GM21737 (cell line): ENCODE measurements at regions not wholly inside any gene's neighbourhood (a gene's known extent, or its start where the extent isn't known, plus 50 kb on each side); places are given as distances from the start of the nearest gene placed in this dataset.

Experiments
- ATAC-seq: cut with Tn5 transposase; IDR thresholded peaks from one replicate; pipeline ENCODE4 v1.9.1; 2021; ENCODE audit warnings: mild to moderate bottlenecking, moderate library complexity; ENCODE audit not compliant: unreplicated experiment

- ATAC-seq: no peak
These were observed 438.3 kb downstream of the SLC16A7 start for GRCh38 chr12:60034147-60034546.

GRCh38 chr12:60035835-60036234 is 440.0 kb downstream of the SLC16A7 start:
- ATAC-seq: no peak

- no peak for ATAC-seq
These were observed 447.0 kb downstream of the SLC16A7 start for GRCh38 chr12:60042835-60043234.

GRCh38 chr12:60043236-60043635 is 447.4 kb downstream of the SLC16A7 start:
- no peak for ATAC-seq

GRCh38 chr12:60052483-60052882 is 456.7 kb downstream of the SLC16A7 start:
- ATAC-seq: no peak

- no peak for ATAC-seq
These were observed 463.4 kb downstream of the SLC16A7 start for GRCh38 chr12:60059180-60059579.

DNA sequence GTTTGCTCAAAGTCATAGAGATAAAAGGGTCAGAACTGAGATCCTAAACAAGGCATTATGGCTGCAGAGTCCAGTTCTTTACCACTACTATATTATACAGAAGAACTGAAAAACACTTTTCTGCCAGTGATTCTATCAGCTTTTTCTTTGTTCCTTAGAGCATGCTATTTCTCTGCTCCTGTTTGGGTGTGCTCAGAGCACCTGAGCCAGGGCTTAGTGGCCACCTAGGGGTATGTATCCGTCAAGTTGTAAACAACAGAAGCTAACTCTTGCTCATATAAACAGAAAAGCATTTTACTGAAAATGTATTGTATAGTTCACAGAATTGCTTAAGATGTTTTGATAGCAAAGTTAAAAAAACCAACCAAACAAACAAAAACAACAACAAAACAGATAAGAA is 470.8 kb downstream of the SLC16A7 start:
- ATAC-seq: no peak

DNA sequence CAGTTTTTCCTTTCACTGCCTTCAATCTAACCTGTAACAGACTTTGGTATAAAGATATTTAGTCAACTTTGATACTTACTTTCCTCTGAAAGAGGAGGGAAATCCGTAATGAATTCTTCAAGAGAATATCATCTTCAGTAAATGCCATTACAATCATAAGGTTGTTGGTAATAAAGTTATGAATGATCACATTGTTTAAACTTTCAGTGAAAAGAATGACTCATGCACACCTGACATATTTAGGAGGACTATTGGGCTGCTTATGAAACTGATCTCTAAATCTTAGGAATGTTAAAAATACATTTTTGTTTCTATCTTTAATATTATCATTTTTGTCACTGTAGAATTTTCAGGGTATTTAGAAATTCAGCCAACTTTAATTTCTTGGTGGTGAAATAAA is 474.7 kb downstream of the SLC16A7 start:
- ATAC-seq: no peak

- ATAC-seq: no peak
These were observed 475.9 kb downstream of the SLC16A7 start for GRCh38 chr12:60071759-60072191.

GRCh38 chr12:60072911-60073310 is 477.1 kb downstream of the SLC16A7 start:
- ATAC-seq: no peak

GRCh38 chr12:60075091-60075490 is 479.3 kb downstream of the SLC16A7 start:
- ATAC-seq: no peak

DNA sequence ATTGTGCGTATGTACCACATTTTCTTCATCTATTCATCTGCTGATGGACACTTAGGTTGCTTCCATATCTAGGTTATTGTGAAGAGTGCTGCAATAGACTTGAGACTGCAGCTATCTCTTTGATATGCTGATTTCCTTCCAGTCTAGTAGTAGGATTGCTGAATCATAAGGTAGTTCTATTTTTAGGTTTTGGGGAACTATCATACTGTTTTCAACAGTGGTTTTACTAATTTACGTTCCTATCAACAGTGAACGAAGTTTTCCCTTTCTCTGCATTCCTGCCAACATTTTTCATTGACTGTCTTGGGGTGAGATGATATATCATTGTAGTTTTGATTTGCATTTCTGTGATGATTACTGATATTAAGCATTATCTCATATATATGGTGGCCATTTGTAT is 482.2 kb downstream of the SLC16A7 start:
- no peak for ATAC-seq

DNA sequence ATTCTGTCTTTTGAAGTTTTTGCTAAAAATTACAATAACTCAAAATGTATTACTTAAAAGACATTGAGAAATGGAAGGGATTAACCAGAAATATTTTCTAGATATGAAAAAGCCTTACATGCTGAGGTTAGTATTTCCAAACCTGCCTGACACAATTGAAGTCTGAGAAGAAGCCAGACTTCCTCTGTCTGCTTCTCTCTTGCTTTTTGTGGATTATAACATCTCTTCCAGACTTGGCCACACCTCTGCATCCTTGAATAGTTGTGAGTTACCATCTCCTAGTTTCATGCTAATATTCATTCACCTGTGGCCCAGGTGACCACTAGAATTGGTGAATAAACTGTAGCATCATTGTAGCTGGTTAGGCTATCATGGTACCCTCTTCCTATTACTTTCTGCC is 497.6 kb downstream of the SLC16A7 start:
- no peak for ATAC-seq

DNA sequence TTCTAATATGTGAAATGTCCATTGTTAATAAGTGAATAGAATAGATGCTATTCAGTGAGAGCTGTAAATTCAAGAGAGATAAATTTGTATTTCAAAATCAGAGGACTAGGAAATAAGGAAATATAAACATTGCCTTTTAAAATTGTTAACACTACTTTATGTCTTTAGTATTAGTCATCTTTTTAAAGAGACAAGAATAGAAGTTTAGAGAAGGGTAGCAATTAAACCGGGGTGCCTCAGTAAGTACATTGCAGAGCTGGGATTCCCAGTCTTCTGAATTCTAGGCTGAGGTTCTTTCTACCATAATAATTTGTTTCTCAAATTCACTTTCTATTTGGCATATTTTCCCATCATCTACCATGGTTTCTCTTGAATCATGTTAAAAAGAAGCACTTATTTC is 498.6 kb downstream of the SLC16A7 start:
- ATAC-seq: no peak

DNA sequence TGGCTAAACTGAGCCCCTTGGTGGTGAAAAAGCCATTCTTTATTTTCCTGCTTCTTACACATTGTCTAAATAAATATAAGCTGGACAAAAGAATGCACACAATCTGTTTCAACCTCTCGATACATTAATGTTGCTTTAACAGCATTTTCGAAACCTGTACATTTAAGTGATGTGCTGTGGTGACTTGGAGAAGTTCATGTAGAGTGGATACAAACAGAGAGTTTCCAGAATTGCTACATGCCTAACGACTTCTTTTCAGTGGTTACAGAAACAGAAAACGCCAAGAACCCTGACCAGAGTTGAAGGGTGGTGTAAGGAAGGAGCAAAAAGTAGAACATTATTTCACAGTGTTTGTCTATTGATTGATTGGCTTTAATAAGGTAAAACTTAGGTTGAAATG is 500.9 kb downstream of the SLC16A7 start:
- no peak for ATAC-seq

DNA sequence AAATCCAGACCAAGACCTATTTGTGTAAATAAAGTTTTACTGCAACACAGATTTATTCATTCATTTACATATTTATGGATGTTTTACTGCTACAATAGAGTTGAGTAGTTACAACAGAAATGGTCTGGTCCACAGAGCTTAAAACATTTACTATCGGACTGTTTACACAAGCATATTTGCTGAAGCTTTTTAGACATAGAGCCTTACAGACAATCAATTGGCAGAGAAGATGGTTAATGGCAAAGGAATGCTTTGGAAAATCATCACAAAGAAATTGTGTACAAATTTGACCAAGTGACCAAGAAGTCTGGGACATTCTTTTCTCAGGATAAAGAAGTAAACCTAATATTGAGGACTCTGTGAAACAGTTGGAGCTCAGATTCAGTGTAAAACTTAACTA is 504.3 kb downstream of the SLC16A7 start:
- ATAC-seq: no peak

- ATAC-seq: no peak
These were observed 505.0 kb downstream of the SLC16A7 start for GRCh38 chr12:60100852-60101251.

GRCh38 chr12:60101715-60102114 is 505.9 kb downstream of the SLC16A7 start:
- no peak for ATAC-seq

DNA sequence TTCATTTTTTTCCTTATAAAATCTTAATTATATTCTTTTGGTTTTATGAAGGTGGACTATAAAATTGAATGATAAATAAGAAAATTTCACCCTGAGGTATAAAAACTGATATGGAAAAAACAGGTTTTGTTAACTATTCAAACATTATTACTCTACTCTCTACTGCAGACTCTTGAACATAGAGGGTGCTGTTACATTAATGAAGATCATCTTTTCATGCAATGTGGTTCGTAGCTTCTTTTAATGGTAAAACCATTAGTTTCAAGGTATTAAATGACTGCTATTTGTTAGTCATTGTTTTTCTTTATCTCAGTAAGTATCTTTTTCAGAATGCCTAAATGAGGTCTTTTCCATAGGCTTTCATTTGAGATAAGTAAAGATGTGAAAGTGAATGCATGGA is 510.4 kb downstream of the SLC16A7 start:
- no peak for ATAC-seq

GRCh38 chr12:60107992-60108391 is 512.2 kb downstream of the SLC16A7 start:
- ATAC-seq: no peak

DNA sequence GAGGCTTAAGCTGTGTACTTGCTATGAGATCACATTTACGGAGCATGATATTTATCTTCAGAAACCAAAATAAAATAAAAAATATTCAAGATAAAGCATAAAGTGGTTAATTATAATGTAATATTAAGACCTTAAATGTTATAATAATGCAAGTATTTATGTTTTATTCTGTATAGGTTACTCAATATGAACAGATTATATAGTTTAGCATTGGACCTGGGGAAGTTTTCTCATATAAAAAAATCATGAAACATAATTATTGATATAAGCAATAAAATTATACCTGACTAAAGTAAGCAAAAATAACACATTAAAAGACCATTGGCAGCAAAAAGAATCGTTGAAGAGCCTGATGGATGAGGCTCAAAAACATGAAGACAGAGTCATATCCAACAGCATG is 516.2 kb downstream of the SLC16A7 start:
- no peak for ATAC-seq

- no peak for ATAC-seq
These were observed 516.9 kb downstream of the SLC16A7 start for GRCh38 chr12:60112763-60113162.

DNA sequence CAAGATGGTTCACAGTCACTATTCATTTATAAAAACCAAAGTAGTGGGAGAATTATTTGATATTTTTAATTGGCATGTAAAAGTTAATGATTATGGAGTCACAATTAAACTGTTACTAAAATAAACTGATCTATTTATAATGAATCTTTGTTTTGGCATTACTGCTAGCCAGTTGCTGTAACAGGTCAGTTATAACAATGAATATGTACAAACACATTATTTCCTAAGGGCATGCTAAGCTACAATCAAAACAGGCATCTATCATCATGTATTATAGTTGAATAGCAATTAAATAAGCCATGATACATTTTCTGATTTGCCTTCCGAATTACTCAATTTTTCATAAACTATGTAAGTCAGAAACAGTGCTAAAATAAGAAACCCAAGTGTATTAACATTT is 518.3 kb downstream of the SLC16A7 start:
- no peak for ATAC-seq

DNA sequence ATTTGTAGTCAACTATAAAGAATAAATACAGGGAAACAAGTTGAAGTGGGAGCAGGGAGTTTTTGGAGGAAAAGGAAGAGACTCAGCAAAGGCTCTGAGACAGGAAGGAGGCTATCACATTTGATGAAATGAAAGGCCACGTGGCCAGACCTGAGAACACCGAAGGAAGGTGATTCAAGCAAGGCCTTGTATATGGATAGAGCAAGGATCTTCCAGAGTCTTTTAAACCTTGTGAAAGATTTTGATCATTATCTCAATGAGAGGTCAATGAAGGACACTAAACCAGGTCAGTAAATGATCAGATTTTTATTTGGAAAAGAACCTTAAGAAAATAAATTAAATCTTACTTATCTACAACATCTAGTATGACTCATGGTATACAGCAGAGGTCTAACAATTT is 523.5 kb downstream of the SLC16A7 start:
- no peak for ATAC-seq
